Osteoblast (primary cell): ENCODE measurements at regions not wholly inside any gene's neighbourhood (a gene's known extent, or its start where the extent isn't known, plus 50 kb on each side); places are given as distances from the start of the nearest gene placed in this dataset.
A peak's percentile ranks its signal among the peaks of the same experiment; 100 is the strongest.

Source experiments
- DNase-seq: peaks from one replicate; pipeline ENCODE4 v3.0.0; 2011; ENCODE audit warnings: low spot score, mixed read lengths; ENCODE audit not compliant: insufficient read length; ENCODE audit errors: missing footprints
- H2AFZ ChIP-seq: 2 replicates; pipeline ENCODE4 v1.6.0; 2011; ENCODE audit warnings: mild to moderate bottlenecking, low read length
- H3K27ac ChIP-seq: 2 replicates; pipeline ENCODE4 v1.5.1; 2011; ENCODE audit warnings: mild to moderate bottlenecking, low read depth, low read length, moderate library complexity
- H3K27me3 ChIP-seq: 2 replicates; pipeline ENCODE4 v1.6.0; 2012; ENCODE audit warnings: mild to moderate bottlenecking, control low read depth, inconsistent platforms, low read length, moderate library complexity; ENCODE audit not compliant: insufficient read depth
- H3K36me3 ChIP-seq: 2 replicates; pipeline ENCODE4 v1.5.1; 2011; ENCODE audit warnings: mild to moderate bottlenecking, low read length, control low read depth, moderate library complexity; ENCODE audit not compliant: insufficient read depth
- H3K4me1 ChIP-seq: 2 replicates; pipeline ENCODE4 v1.5.1; 2011; ENCODE audit warnings: mild to moderate bottlenecking, low read length, control low read depth, moderate library complexity; ENCODE audit not compliant: insufficient read depth
- H3K4me2 ChIP-seq: 2 replicates; pipeline ENCODE4 v1.6.0; 2011; ENCODE audit warnings: mild to moderate bottlenecking, low read length; ENCODE audit not compliant: insufficient read depth
- H3K4me3 ChIP-seq: fragments of 200-600 bp; sonication (generic); 3 replicates; pipeline ENCODE4 v1.5.1; 2012; ENCODE audit warnings: mild to moderate bottlenecking, low read length, inconsistent platforms; ENCODE audit not compliant: insufficient read depth
- H3K79me2 ChIP-seq: 2 replicates; pipeline ENCODE4 v1.6.0; 2012; ENCODE audit warnings: mild to moderate bottlenecking, low read length, control low read depth, inconsistent platforms; ENCODE audit not compliant: insufficient read depth
- H3K9me3 ChIP-seq: 2 replicates; pipeline ENCODE4 v1.5.1; 2011; ENCODE audit warnings: low read depth, low read length, control low read depth
- H4K20me1 ChIP-seq: 2 replicates; pipeline ENCODE4 v1.6.0; 2012; ENCODE audit warnings: mild to moderate bottlenecking, low read length, control low read depth; ENCODE audit not compliant: insufficient read depth
- CTCF ChIP-seq: IDR thresholded peaks from 2 replicates; pipeline ENCODE4 v1.5.1; 2011; ENCODE audit warnings: mild to moderate bottlenecking, low read depth, low read length, moderate library complexity; ENCODE audit errors: extremely low read depth

GRCh38 chr9:129351642-129352145 lies 173.6 kb upstream of the IER5L start:
- peak overlapping the region; percentile 84 for H2AFZ ChIP-seq
- peak overlapping the region; percentile 91 for H3K4me2 ChIP-seq
- peaks cover 6% of the 10 kb centered on the region for H3K9me3 ChIP-seq
- H3K27ac ChIP-seq: no peak overlapping the region
- H3K4me3 ChIP-seq: peak overlapping the region; percentile 74
- H3K27me3 ChIP-seq: no peaks in the 10 kb centered on the region
- peak; percentile 87 for DNase-seq
- H3K79me2 ChIP-seq: no peaks in the 10 kb centered on the region
- H3K4me1 ChIP-seq: peaks cover 16% of the 10 kb centered on the region
- H4K20me1 ChIP-seq: no peaks in the 10 kb centered on the region
- H3K36me3 ChIP-seq: no peaks in the 10 kb centered on the region
- no peak for TF ChIP-seq CTCF

GRCh38 chr9:129351058-129351641 lies 173.1 kb upstream of the IER5L start:
- no peak overlapping the region for H2AFZ ChIP-seq
- TF ChIP-seq CTCF: no peak
- no peak overlapping the region for H3K27ac ChIP-seq
- H3K79me2 ChIP-seq: no peaks in the 10 kb centered on the region
- H4K20me1 ChIP-seq: no peaks in the 10 kb centered on the region
- DNase-seq: peak; percentile 87
- peaks cover 6% of the 10 kb centered on the region for H3K9me3 ChIP-seq
- H3K4me3 ChIP-seq: no peak overlapping the region
- no peaks in the 10 kb centered on the region for H3K36me3 ChIP-seq
- H3K27me3 ChIP-seq: no peaks in the 10 kb centered on the region
- H3K4me2 ChIP-seq: peak overlapping the region; percentile 91
- peaks cover 16% of the 10 kb centered on the region for H3K4me1 ChIP-seq

GRCh38 chr9:129350143-129350935 lies 172.3 kb upstream of the IER5L start:
- peaks cover 2% of the 10 kb centered on the region for H3K9me3 ChIP-seq
- no peak overlapping the region for H3K4me2 ChIP-seq
- no peak overlapping the region for H3K4me3 ChIP-seq
- no peak overlapping the region for H2AFZ ChIP-seq
- H3K36me3 ChIP-seq: no peaks in the 10 kb centered on the region
- H4K20me1 ChIP-seq: no peaks in the 10 kb centered on the region
- no peak for DNase-seq
- no peak for TF ChIP-seq CTCF
- H3K27ac ChIP-seq: no peak overlapping the region
- H3K4me1 ChIP-seq: peaks cover 16% of the 10 kb centered on the region
- no peaks in the 10 kb centered on the region for H3K27me3 ChIP-seq
- H3K79me2 ChIP-seq: no peaks in the 10 kb centered on the region

- Histone ChIP-seq H3K27ac (no peak overlapping the region), H3K4me3 (no peak overlapping the region), H3K9me3 (no peaks in the 10 kb centered on the region), H2AFZ (no peak overlapping the region), H3K36me3 (no peaks in the 10 kb centered on the region), H3K79me2 (no peaks in the 10 kb centered on the region), H3K4me1 (peaks cover 16% of the 10 kb centered on the region), H3K27me3 (no peaks in the 10 kb centered on the region), H4K20me1 (no peaks in the 10 kb centered on the region), H3K4me2 (no peak overlapping the region)
- no peak for TF ChIP-seq CTCF
- peak; percentile 54 for DNase-seq
These were observed 171.5 kb upstream of the IER5L start for GRCh38 chr9:129349665-129349947.
